HCT116 (cell line): ENCODE measurements at regions not wholly inside any gene's neighbourhood (a gene's known extent, or its start where the extent isn't known, plus 50 kb on each side); places are given as distances from the start of the nearest gene placed in this dataset.

Experiments used
- ATAC-seq: fragments of 200-7000 bp; cut with Tn5 transposase; 2 replicates; pipeline ENCODE4 v1.9.1; 2020; ENCODE audit warnings: mild to moderate bottlenecking, moderate library complexity
- BruUV-seq: library from RNA; stranded (reverse); fragments of 400-500 nt; replicated peaks from 2 replicates; lab custom pipeline; 2021; lab: Mats Ljungman, UMichigan
- CTCF ChIA-PET: fragments of 300-600 bp; sonication (Branson Sonifier 250); formaldehyde crosslinking; loops from one replicate; lab custom pipeline; 2021; ENCODE audit warnings: antibody characterized with exemption; lab: Charles Lee
- POLR2A ChIA-PET: fragments of 300-600, 350-600 bp; sonication (Branson Sonifier 250); formaldehyde crosslinking; loops from one replicate; lab custom pipeline; 2021; ENCODE audit warnings: antibody characterized with exemption; lab: Charles Lee
- RAD21 ChIA-PET, 2 experiments: fragments of 300-600 bp; sonication (Branson Sonifier 250); formaldehyde crosslinking; loops; one replicate each; lab custom pipeline; 2023; ENCODE audit warnings: low total read pairs in 2 of 2; ENCODE audit not compliant: uncharacterized antibody in 2 of 2, unreplicated experiment in 2 of 2, low non-redundant PET in 1 of 2; lab: Charles Lee
- DNase-seq: peaks from one replicate; pipeline ENCODE4 v3.0.0-alpha.2; 2010; ENCODE audit warnings: low read depth, low spot score
- H2AFZ ChIP-seq: fragments of 200-600 bp; shearing (Covaris generic), sonication (generic); 2 replicates; pipeline ENCODE4 v1.6.1; 2017; ENCODE audit warnings: low read depth, mixed run types, mixed read lengths, antibody characterized with exemption, low read length; ENCODE audit not compliant: poor library complexity, severe bottlenecking
- H3K27ac ChIP-seq: 2 replicates; pipeline ENCODE4 v1.5.1; 2012; ENCODE audit warnings: low read depth, low read length
- H3K27me3 ChIP-seq: fragments of 200-600 bp; sonication (generic); 2 replicates; pipeline ENCODE4 v1.6.1; 2016; ENCODE audit warnings: mixed run types, low read length, mixed read lengths; ENCODE audit not compliant: insufficient read depth
- H3K36me3 ChIP-seq, 2 experiments: fragments of 200-500 bp in 1 of 2; fragments of 200-600 bp in 1 of 2; sonication (Bioruptor generic) in 1 of 2; sonication (generic) in 1 of 2; 2 replicates each; pipeline versions ENCODE4 v1.5.1 to v1.6.1; 2014 to 2016; ENCODE audit warnings: low read length in 2 of 2, inconsistent platforms in 1 of 2, mixed read lengths in 1 of 2, mixed run types in 1 of 2; ENCODE audit not compliant: insufficient read depth in 2 of 2, control insufficient read depth in 1 of 2
- H3K4me1 ChIP-seq, 2 experiments: fragments of 200-600 bp in 1 of 2; sonication (generic) in 1 of 2; 2 replicates each; pipeline versions ENCODE4 v1.5.1 to v1.6.1; 2012 to 2017; ENCODE audit warnings: low read length in 2 of 2, inconsistent platforms in 1 of 2, mild to moderate bottlenecking in 1 of 2, mixed read lengths in 1 of 2, mixed run types in 1 of 2, moderate library complexity in 1 of 2; ENCODE audit not compliant: insufficient read depth in 2 of 2, control insufficient read depth in 1 of 2
- H3K4me2 ChIP-seq: fragments of 200-600 bp; sonication (generic); 2 replicates; pipeline ENCODE4 v1.6.1; 2017; ENCODE audit warnings: mixed run types, low read length, mixed read lengths
- H3K4me3 ChIP-seq, 2 experiments: fragments of 200-600 bp in 1 of 2; sonication (generic) in 1 of 2; replicated peaks in 1 of 2; 2 replicates each; pipeline ENCODE4 v1.5.1; 2011 to 2016; ENCODE audit warnings: low read length in 2 of 2, control low read depth in 1 of 2, low read depth in 1 of 2, mild to moderate bottlenecking in 1 of 2, mixed read lengths in 1 of 2, mixed run types in 1 of 2
- H3K79me2 ChIP-seq: fragments of 200-600 bp; sonication (generic); 2 replicates; pipeline ENCODE4 v1.6.1; 2017; ENCODE audit warnings: mild to moderate bottlenecking, mixed run types, low read length, moderate library complexity, mixed read lengths; ENCODE audit not compliant: insufficient read depth
- H3K9ac ChIP-seq: fragments of 200-600 bp; sonication (generic); 2 replicates; pipeline ENCODE4 v1.6.1; 2016; ENCODE audit warnings: low read length, mixed read lengths
- H3K9me2 ChIP-seq: fragments of 200-600 bp; sonication (generic), shearing (Covaris generic); 2 replicates; pipeline ENCODE4 v1.6.1; 2017; ENCODE audit warnings: mixed run types, mild to moderate bottlenecking, moderate library complexity; ENCODE audit not compliant: insufficient read depth
- H3K9me3 ChIP-seq, 2 experiments: fragments of 200-500 bp in 1 of 2; fragments of 200-600 bp in 1 of 2; sonication (Bioruptor generic) in 1 of 2; sonication (generic) in 1 of 2; 2 replicates each; pipeline ENCODE4 v1.6.1; 2014 to 2017; ENCODE audit warnings: low read length in 2 of 2, mixed read lengths in 2 of 2, inconsistent platforms in 1 of 2, low read depth in 1 of 2, mild to moderate bottlenecking in 1 of 2, mixed run types in 1 of 2, moderate library complexity in 1 of 2; ENCODE audit not compliant: control insufficient read depth in 1 of 2, insufficient read depth in 1 of 2
- H4K20me1 ChIP-seq: fragments of 200-600 bp; sonication (generic), shearing (Covaris generic); 2 replicates; pipeline ENCODE4 v1.6.1; 2017; ENCODE audit warnings: mixed run types, mild to moderate bottlenecking, moderate library complexity; ENCODE audit not compliant: insufficient read depth
- EZH2phosphoT487 ChIP-seq: fragments of 200-600 bp; IDR thresholded peaks from 2 replicates; pipeline ENCODE4 v1.6.1; 2018; ENCODE audit warnings: antibody characterized with exemption, borderline replicate concordance
- RAD21 ChIP-seq: IDR thresholded peaks from 2 replicates; pipeline ENCODE4 v1.6.1; 2012; ENCODE audit warnings: low read depth, mild to moderate bottlenecking
- ZNF274 ChIP-seq: fragments of 200-500 bp; sonication (Bioruptor generic); IDR thresholded peaks from 2 replicates; pipeline ENCODE4 v1.6.1; 2014; ENCODE audit warnings: mild to moderate bottlenecking, low read depth, low read length, inconsistent platforms
- intact Hi-C: fragments of 100-400 bp; cut with micrococcal nuclease; formaldehyde crosslinking; loops from 2 replicates; pipeline ENCODE4 v1.10.0; 2022
- TF ChIP-seq, protein P1 (sequence below): IDR thresholded peaks from 2 replicates; pipeline ENCODE4 v1.6.1; 2012; ENCODE audit warnings: low read depth
- TF ChIP-seq, protein P2 (sequence below), 3 experiments: fragments of 200-600 bp in 1 of 3; sonication (generic) in 1 of 3; IDR thresholded peaks in 2 of 3; conservative IDR thresholded peaks in 1 of 3; 2 replicates each; pipeline ENCODE4 v1.5.1; 2012 to 2017; ENCODE audit warnings: low read depth in 2 of 3, low read length in 2 of 3, antibody characterized with exemption in 1 of 3, borderline replicate concordance in 1 of 3, control low read depth in 1 of 3, mild to moderate bottlenecking in 1 of 3, mixed read lengths in 1 of 3, mixed run types in 1 of 3, moderate library complexity in 1 of 3; ENCODE audit not compliant: insufficient read depth in 1 of 3

DNA sequence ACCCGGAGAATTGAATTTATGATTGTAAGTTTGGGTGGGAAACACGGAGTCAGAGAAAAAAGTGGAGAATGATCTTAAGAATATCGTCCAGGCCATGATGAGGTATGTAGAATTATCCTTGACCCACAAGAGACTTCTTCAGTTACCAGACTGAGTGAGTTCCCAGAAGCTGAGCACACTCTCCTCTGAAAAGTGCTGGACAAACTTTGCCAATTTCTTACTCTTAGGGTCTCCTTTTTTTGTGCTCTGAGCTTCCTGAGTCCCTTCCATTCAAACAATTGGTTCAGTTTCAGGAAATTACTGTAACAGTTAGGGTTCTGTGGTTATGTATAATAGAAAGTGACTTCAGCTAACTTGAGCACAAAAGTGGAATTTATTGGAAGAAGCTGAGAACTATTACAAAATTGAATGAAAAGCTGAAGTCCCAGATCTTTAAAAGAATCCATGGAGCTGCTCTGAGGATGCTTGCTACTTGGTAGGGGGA is 50.6 kb upstream of the EHBP1 start:
- H3K27ac ChIP-seq = no peak overlapping the region
- CTCF ChIA-PET = no interaction called here
- BruUV-seq = no TSS peak

More for the DNA sequence above, 50.6 kb upstream of the EHBP1 start:
- ATAC-seq (no peak), DNase-seq (no peak)
- POLR2A ChIA-PET = no interaction called here
- Histone ChIP-seq H4K20me1 (no peaks in the 10 kb centered on the region), H3K27me3 (no peaks in the 10 kb centered on the region), H3K36me3 (no peaks in the 10 kb centered on the region), H3K9me2 (no peaks in the 10 kb centered on the region), H3K4me2 (no peak overlapping the region), H3K4me3 (no peak overlapping the region), H3K79me2 (no peaks in the 10 kb centered on the region), H3K9ac (no peak overlapping the region), H3K4me1 (peaks cover 0 to 4% of the 10 kb centered on the region in 2 experiments; a peak in 2 of 4 replicates), H3K9me3 (no peaks in the 10 kb centered on the region), H2AFZ (no peak overlapping the region)
- TF ChIP-seq EZH2phosphoT487 = no peak
- TF ChIP-seq RAD21 = no peak
- TF ChIP-seq ZNF274 = no peak
- TF ChIP-seq, protein P1, sequence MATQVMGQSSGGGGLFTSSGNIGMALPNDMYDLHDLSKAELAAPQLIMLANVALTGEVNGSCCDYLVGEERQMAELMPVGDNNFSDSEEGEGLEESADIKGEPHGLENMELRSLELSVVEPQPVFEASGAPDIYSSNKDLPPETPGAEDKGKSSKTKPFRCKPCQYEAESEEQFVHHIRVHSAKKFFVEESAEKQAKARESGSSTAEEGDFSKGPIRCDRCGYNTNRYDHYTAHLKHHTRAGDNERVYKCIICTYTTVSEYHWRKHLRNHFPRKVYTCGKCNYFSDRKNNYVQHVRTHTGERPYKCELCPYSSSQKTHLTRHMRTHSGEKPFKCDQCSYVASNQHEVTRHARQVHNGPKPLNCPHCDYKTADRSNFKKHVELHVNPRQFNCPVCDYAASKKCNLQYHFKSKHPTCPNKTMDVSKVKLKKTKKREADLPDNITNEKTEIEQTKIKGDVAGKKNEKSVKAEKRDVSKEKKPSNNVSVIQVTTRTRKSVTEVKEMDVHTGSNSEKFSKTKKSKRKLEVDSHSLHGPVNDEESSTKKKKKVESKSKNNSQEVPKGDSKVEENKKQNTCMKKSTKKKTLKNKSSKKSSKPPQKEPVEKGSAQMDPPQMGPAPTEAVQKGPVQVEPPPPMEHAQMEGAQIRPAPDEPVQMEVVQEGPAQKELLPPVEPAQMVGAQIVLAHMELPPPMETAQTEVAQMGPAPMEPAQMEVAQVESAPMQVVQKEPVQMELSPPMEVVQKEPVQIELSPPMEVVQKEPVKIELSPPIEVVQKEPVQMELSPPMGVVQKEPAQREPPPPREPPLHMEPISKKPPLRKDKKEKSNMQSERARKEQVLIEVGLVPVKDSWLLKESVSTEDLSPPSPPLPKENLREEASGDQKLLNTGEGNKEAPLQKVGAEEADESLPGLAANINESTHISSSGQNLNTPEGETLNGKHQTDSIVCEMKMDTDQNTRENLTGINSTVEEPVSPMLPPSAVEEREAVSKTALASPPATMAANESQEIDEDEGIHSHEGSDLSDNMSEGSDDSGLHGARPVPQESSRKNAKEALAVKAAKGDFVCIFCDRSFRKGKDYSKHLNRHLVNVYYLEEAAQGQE = no peak
- TF ChIP-seq, protein P2, sequence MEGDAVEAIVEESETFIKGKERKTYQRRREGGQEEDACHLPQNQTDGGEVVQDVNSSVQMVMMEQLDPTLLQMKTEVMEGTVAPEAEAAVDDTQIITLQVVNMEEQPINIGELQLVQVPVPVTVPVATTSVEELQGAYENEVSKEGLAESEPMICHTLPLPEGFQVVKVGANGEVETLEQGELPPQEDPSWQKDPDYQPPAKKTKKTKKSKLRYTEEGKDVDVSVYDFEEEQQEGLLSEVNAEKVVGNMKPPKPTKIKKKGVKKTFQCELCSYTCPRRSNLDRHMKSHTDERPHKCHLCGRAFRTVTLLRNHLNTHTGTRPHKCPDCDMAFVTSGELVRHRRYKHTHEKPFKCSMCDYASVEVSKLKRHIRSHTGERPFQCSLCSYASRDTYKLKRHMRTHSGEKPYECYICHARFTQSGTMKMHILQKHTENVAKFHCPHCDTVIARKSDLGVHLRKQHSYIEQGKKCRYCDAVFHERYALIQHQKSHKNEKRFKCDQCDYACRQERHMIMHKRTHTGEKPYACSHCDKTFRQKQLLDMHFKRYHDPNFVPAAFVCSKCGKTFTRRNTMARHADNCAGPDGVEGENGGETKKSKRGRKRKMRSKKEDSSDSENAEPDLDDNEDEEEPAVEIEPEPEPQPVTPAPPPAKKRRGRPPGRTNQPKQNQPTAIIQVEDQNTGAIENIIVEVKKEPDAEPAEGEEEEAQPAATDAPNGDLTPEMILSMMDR (IDR thresholded peaks at IDR 0.05 in 2 of 3, conservative IDR thresholded peaks at IDR 0.05 in 1 of 3; ENCODE audit: borderline replicate concordance in 1 of 3, insufficient read depth in 1 of 3, low read depth in 2 of 3, low read length in 2 of 3) = no peak
- intact Hi-C loops = no loop called here
- RAD21 ChIA-PET = no interaction called here
